Astrocyte (in vitro differentiated cells and primary cell): ENCODE measurements at regions not wholly inside any gene's neighbourhood (a gene's known extent, or its start where the extent isn't known, plus 50 kb on each side); places are given as distances from the start of the nearest gene placed in this dataset.

Experiments used
- CTCF ChIP-seq: IDR thresholded peaks from 2 replicates; pipeline ENCODE4 v1.5.1; 2011; ENCODE audit warnings: low read depth, mild to moderate bottlenecking, inconsistent platforms, low read length, moderate library complexity; ENCODE audit not compliant: insufficient read depth
- EZH2 ChIP-seq: IDR thresholded peaks from 2 replicates; pipeline ENCODE4 v1.6.1; 2012; ENCODE audit warnings: mild to moderate bottlenecking, low read length, inconsistent platforms; ENCODE audit not compliant: insufficient read depth

DNA sequence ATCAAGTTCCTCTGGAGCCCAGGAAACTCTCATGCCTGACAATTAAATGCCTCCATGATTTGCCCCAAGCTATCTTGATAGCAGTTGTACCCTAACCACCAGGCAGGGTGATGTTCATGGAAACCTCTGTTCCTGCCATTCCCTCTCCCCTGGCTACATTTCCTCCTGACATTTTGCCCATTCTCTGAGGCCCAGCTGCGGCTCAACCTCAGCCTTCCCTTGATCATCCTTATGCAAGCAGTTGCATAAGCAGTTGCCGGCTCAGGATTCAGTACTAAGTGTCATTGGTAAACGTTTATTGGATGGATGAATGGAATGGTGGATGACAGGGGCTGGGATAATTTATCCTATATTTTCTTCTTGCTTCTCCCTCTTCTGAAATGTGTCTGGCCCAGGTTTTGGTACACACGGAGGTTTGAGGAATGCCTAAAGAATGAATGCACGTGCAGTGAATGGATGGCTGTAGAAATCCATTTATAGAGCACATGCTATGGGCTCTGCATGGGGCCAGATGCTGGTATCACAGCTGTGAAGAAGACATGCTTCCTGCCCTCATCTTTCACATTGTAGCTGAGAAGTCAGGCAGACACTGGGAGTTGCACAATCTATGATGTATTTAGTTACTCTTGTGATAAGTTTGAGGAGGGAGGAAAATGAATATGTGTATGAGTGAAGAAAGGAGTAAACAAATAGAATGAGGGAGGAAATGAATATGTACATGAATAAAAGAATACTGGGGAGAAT lies 261.8 kb downstream of the FOXD2 start:
- no peak for TF ChIP-seq CTCF
- no peak for TF ChIP-seq EZH2
